A549 (cell line): ENCODE measurements at regions not wholly inside any gene's neighbourhood (a gene's known extent, or its start where the extent isn't known, plus 50 kb on each side); places are given as distances from the start of the nearest gene placed in this dataset.
A peak's percentile ranks its signal among the peaks of the same experiment; 100 is the strongest.

Experiments
- ATAC-seq, 2 experiments: fragments of 200-7000 bp in 1 of 2; fragments of >200 bp in 1 of 2; cut with Nextera tagmentation in 1 of 2; cut with Tn5 transposase in 1 of 2; 3 replicates each; pipeline versions ENCODE4 v1.8.0 to v1.9.1; 2018 to 2020; ENCODE audit warnings: mild to moderate bottlenecking in 1 of 2, moderate library complexity in 1 of 2
- CTCF ChIA-PET: fragments of 300-600 bp; sonication (Branson Sonifier 250); formaldehyde crosslinking; extraction: SDS; loops from one replicate; lab custom pipeline; 2021; ENCODE audit warnings: antibody characterized with exemption, inconsistent platforms; lab: Yijun Ruan, JAX
- POLR2A ChIA-PET: fragments of 350-600 bp; formaldehyde crosslinking; extraction: SDS; loops from one replicate; lab custom pipeline; 2021; ENCODE audit warnings: antibody characterized with exemption, inconsistent platforms; lab: Yijun Ruan, JAX
- DNase-seq, 2 experiments: peaks; one replicate each; pipeline versions ENCODE4 v3.0.0 to v3.0.0-alpha.2; 2011 to 2016; ENCODE audit warnings: low read depth in 1 of 2, low spot score in 1 of 2
- FAIRE-seq: peaks from 2 replicates; lab custom pipeline; 2011; peaks lifted over from hg19 to GRCh38; lab: Jason Lieb, UNC
- H3K27ac ChIP-seq, 2 experiments: fragments of >200 bp; sonication (Bioruptor Twin); formaldehyde crosslinking; 3 replicates each; pipeline ENCODE4 v1.5.1; 2016 to 2017
- H3K4me1 ChIP-seq: fragments of >200 bp; sonication (Bioruptor Twin); formaldehyde crosslinking; 3 replicates; pipeline ENCODE4 v1.6.1; 2016
- H3K4me2 ChIP-seq: fragments of >200 bp; sonication (Bioruptor Twin); formaldehyde crosslinking; 3 replicates; pipeline ENCODE4 v1.6.1; 2016
- H3K4me3 ChIP-seq: fragments of >200 bp; sonication (Bioruptor Twin); formaldehyde crosslinking; 3 replicates; pipeline ENCODE4 v1.5.1; 2016
- H3K9me3 ChIP-seq: fragments of >200 bp; sonication (Bioruptor Twin); formaldehyde crosslinking; 3 replicates; pipeline ENCODE4 v1.6.1; 2016
- CBX8 ChIP-seq: fragments of 200-600 bp; sonication (generic); IDR thresholded peaks from 2 replicates; pipeline ENCODE4 v1.6.1; 2016
- CEBPB ChIP-seq, 2 experiments: fragments of >200 bp in 1 of 2; sonication (Bioruptor Twin) in 1 of 2; formaldehyde crosslinking in 1 of 2; IDR thresholded peaks; 2 replicates each; pipeline ENCODE4 v1.6.1; 2012 to 2016
- E2F6 ChIP-seq: IDR thresholded peaks from 2 replicates; pipeline ENCODE4 v1.6.1; 2012; ENCODE audit warnings: low read depth, borderline replicate concordance
- ESRRA ChIP-seq: fragments of 150-350 bp; IDR thresholded peaks from 2 replicates; pipeline ENCODE4 v1.6.1; 2014; ENCODE audit warnings: mild to moderate bottlenecking, low read length, borderline replicate concordance
- FOSL2 ChIP-seq, 2 experiments: fragments of 450-650 bp in 1 of 2; fragments of >200 bp in 1 of 2; sonication (Bioruptor Twin) in 1 of 2; formaldehyde crosslinking; IDR thresholded peaks; 2 replicates each; pipeline versions ENCODE4 v1.5.0 to v1.6.1; 2016 to 2020; ENCODE audit warnings: mild to moderate bottlenecking in 1 of 2, moderate library complexity in 1 of 2
- FOXS1 ChIP-seq: fragments of 250-450 bp; sonication (Bioruptor Pico); IDR thresholded peaks from 2 replicates; pipeline ENCODE4 v1.5.0; 2020; ENCODE audit warnings: mild to moderate bottlenecking, moderate library complexity
- HDAC2 ChIP-seq: fragments of 200-600 bp; sonication (generic); IDR thresholded peaks from 2 replicates; pipeline ENCODE4 v1.6.1; 2016
- HOXA7 ChIP-seq: fragments of 250-450 bp; sonication (Bioruptor Pico); IDR thresholded peaks from 2 replicates; pipeline ENCODE4 v1.5.0; 2020; ENCODE audit warnings: mild to moderate bottlenecking, moderate library complexity
- JUNB ChIP-seq: fragments of >200 bp; sonication (Bioruptor Twin); formaldehyde crosslinking; IDR thresholded peaks from 2 replicates; pipeline ENCODE4 v1.6.1; 2016
- KDM5A ChIP-seq: fragments of 200-600 bp; sonication (generic); IDR thresholded peaks from 2 replicates; pipeline ENCODE4 v1.6.1; 2016; ENCODE audit warnings: antibody characterized with exemption, mild to moderate bottlenecking
- MAFK ChIP-seq: fragments of 450-650 bp; IDR thresholded peaks from 2 replicates; pipeline ENCODE4 v1.6.1; 2014; ENCODE audit not compliant: partially characterized antibody
- MYC ChIP-seq: IDR thresholded peaks from 2 replicates; pipeline ENCODE4 v1.6.1; 2012; ENCODE audit warnings: mild to moderate bottlenecking, inconsistent platforms, low read length, improper control_type of control experiment, borderline replicate concordance
- NR3C1 ChIP-seq: fragments of >200 bp; sonication (Bioruptor Twin); formaldehyde crosslinking; IDR thresholded peaks from 3 replicates; pipeline ENCODE4 v1.6.1; 2017
- POLR2A ChIP-seq: IDR thresholded peaks from 2 replicates; pipeline ENCODE4 v1.6.1; 2012; ENCODE audit warnings: mild to moderate bottlenecking, low read length
- POLR2AphosphoS2 ChIP-seq: conservative IDR thresholded peaks from 2 replicates; pipeline ENCODE4 v1.6.1; 2012; ENCODE audit warnings: low read length, improper control_type of control experiment, inconsistent platforms
- RFX5 ChIP-seq: fragments of 450-650 bp; IDR thresholded peaks from 2 replicates; pipeline ENCODE4 v1.7.1; 2014; ENCODE audit warnings: antibody characterized with exemption, mild to moderate bottlenecking, moderate library complexity
- RNF2 ChIP-seq: fragments of 200-600 bp; sonication (generic); IDR thresholded peaks from 2 replicates; pipeline ENCODE4 v1.6.1; 2016; ENCODE audit warnings: low read depth, mild to moderate bottlenecking, antibody characterized with exemption, moderate library complexity, borderline replicate concordance
- SREBF2 ChIP-seq: fragments of 450-650 bp; IDR thresholded peaks from 2 replicates; pipeline ENCODE4 v1.6.1; 2014; ENCODE audit warnings: mild to moderate bottlenecking, moderate library complexity
- TFCP2L1 ChIP-seq: fragments of 250-450 bp; sonication (Bioruptor Pico); IDR thresholded peaks from 2 replicates; pipeline ENCODE4 v1.5.0; 2021; ENCODE audit warnings: mild to moderate bottlenecking
- ZFP36 ChIP-seq: fragments of 450-650 bp; IDR thresholded peaks from 2 replicates; pipeline ENCODE4 v1.6.1; 2014; ENCODE audit warnings: borderline replicate concordance; ENCODE audit not compliant: partially characterized antibody
- ZNF302 ChIP-seq: fragments of 250-450 bp; sonication (Bioruptor Pico); IDR thresholded peaks from 2 replicates; pipeline ENCODE4 v1.9.0; 2021; ENCODE audit warnings: inconsistent platforms, mild to moderate bottlenecking, moderate library complexity
- ZSCAN20 ChIP-seq: fragments of 250-450 bp; sonication (Bioruptor Pico); IDR thresholded peaks from 2 replicates; pipeline ENCODE4 v1.8.0; 2022; ENCODE audit warnings: mild to moderate bottlenecking, moderate library complexity
- WGBS: methylation state at CpG from one replicate; pipeline ENCODE4 v1.1.6; 2017; ENCODE audit errors: missing lambda C conversion rate; 5-methylcytosine and 5-hydroxymethylcytosine counted together
- TF ChIP-seq, protein P1 (sequence below): IDR thresholded peaks from 2 replicates; pipeline ENCODE4 v1.6.1; 2012
- TF ChIP-seq, protein P2 (sequence below): fragments of 150-350 bp; IDR thresholded peaks from 2 replicates; pipeline ENCODE4 v1.6.1; 2014; ENCODE audit warnings: low read depth, mild to moderate bottlenecking, low read length

- ChIA-PET CTCF (interaction anchor here (1.3 to 1.5 kb wide), 2 partner anchors 17 to 37 kb away, joined by 3 to 4 read pairs; no protein-coding TSS in a partner anchor), POLR2A (no interaction called here)
- H3K27ac ChIP-seq: no peak overlapping the region
- TF ChIP-seq, protein P1, sequence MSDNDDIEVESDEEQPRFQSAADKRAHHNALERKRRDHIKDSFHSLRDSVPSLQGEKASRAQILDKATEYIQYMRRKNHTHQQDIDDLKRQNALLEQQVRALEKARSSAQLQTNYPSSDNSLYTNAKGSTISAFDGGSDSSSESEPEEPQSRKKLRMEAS: no peak
- no peak for TF ChIP-seq E2F6
- no peak for TF ChIP-seq KDM5A
- no peak for TF ChIP-seq TFCP2L1 (CRISPR knock-in tag)
- no peak for TF ChIP-seq CEBPB (IDR thresholded peaks at IDR 0.05)
- TF ChIP-seq ZSCAN20 (CRISPR knock-in tag): no peak
- TF ChIP-seq JUNB: no peak
- TF ChIP-seq RNF2: no peak
- no peaks in the 10 kb centered on the region for H3K9me3 ChIP-seq
- WGBS: 34% methylated on average over 11 of the region's 11 CpGs
- DNase-seq (no peak), FAIRE-seq (no peak), ATAC-seq (no peak)
- no peaks in the 10 kb centered on the region for H3K4me1 ChIP-seq
- H3K4me2 ChIP-seq: no peak overlapping the region
- H3K4me3 ChIP-seq: no peak overlapping the region
Observed at GRCh38 chr20:19022791-19023448, 189.5 kb upstream of the SLC24A3 start.

DNA sequence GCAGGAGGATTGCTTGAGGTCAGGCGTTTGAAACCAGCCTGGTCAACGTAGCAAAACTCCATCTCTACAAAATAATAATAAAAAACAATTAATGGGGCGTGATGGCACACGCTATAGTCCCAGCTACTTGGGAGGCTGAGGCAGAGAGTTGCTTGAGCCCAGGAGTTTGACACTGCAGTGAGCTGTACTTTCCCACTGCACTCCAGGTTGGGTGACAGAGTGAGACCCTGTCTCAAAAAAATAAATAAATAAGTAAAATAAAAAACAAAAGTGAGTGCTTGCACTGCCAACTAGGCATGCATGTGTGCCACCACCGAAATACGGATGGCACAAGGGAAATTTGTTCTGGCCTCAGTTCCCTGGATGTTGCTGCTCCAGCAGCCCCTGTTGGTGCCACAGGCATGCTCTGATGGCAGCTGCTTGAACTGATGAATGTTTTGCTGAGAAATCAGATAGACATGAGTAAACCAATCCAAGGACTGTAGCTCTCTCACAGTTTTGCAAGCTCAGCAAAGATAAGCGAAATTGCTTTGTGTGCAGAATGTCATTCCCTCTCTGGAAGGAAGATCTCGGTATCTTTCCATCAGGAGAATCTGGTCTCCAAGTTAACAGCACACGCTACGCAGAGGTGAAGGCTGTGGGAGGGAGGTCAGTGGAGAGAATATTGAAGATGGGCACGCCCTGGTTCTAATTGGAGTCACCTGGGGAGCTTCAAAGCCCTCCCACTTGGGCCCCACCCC is 188.0 kb upstream of the SLC24A3 start:
- CTCF ChIA-PET: interaction anchor here (1.3 kb wide), 1 partner anchor 38 kb away, joined by 3 read pairs; no protein-coding TSS in a partner anchor

GRCh38 chr20:19025430-19026120 is 186.9 kb upstream of the SLC24A3 start:
- H3K4me3 ChIP-seq: no peak overlapping the region
- H3K9me3 ChIP-seq: no peaks in the 10 kb centered on the region
- FAIRE-seq (no peak), ATAC-seq (no peak), DNase-seq (no peak)
- no peaks in the 10 kb centered on the region for H3K4me1 ChIP-seq
- POLR2A ChIA-PET: no interaction called here
- 22% methylated on average over 5 of the region's 5 CpGs for WGBS
- CTCF ChIA-PET: interaction anchor here (1.8 kb wide), 1 partner anchor 393 kb away, joined by 5 read pairs; no protein-coding TSS in a partner anchor
- H3K4me2 ChIP-seq: no peak overlapping the region
- TF ChIP-seq, protein P1: no peak
- no peak for TF ChIP-seq ZFP36
- TF ChIP-seq ZNF302 (CRISPR knock-in tag): no peak
- TF ChIP-seq, protein P2, sequence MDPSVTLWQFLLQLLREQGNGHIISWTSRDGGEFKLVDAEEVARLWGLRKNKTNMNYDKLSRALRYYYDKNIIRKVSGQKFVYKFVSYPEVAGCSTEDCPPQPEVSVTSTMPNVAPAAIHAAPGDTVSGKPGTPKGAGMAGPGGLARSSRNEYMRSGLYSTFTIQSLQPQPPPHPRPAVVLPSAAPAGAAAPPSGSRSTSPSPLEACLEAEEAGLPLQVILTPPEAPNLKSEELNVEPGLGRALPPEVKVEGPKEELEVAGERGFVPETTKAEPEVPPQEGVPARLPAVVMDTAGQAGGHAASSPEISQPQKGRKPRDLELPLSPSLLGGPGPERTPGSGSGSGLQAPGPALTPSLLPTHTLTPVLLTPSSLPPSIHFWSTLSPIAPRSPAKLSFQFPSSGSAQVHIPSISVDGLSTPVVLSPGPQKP: no peak
- no peak for TF ChIP-seq POLR2A
- no peak for TF ChIP-seq POLR2AphosphoS2
- no peak for TF ChIP-seq RFX5
- TF ChIP-seq HOXA7: no peak
- no peak for TF ChIP-seq ESRRA
- no peak for TF ChIP-seq FOSL2 (IDR thresholded peaks at IDR 0.05)
- TF ChIP-seq FOSL2 (CRISPR knock-in tag; IDR thresholded peaks at IDR 0.05): no peak
- TF ChIP-seq MYC: no peak
- TF ChIP-seq RNF2: no peak
- TF ChIP-seq NR3C1: no peak
- no peak overlapping the region for H3K27ac ChIP-seq

More for the DNA sequence above, 188.0 kb upstream of the SLC24A3 start:
- Histone ChIP-seq H3K9me3 (no peaks in the 10 kb centered on the region), H3K4me1 (no peaks in the 10 kb centered on the region), H3K27ac (no peak overlapping the region), H3K4me3 (no peak overlapping the region), H3K4me2 (no peak overlapping the region)
- DNase-seq (no peak), ATAC-seq (no peak), FAIRE-seq (no peak)
- WGBS: 28% methylated on average over 11 of the region's 11 CpGs
- POLR2A ChIA-PET: no interaction called here
- TF ChIP-seq FOXS1 (CRISPR knock-in tag): no peak
- no peak for TF ChIP-seq SREBF2
- TF ChIP-seq MAFK: peak; percentile 96
- no peak for TF ChIP-seq HDAC2
- TF ChIP-seq CBX8: no peak
- TF ChIP-seq, protein P1: no peak
